Hematopoietic multipotent progenitor cell (in vitro differentiated cells): ENCODE measurements at regions not wholly inside any gene's neighbourhood (a gene's known extent, or its start where the extent isn't known, plus 50 kb on each side); places are given as distances from the start of the nearest gene placed in this dataset.
"Not testable (repeated sequence)": the region's sequence is repeated elsewhere in the genome, so short reads cannot be mapped to it uniquely, and the experiment has no call there.

Experiments used
- DNase-seq, 3 donors: peaks; one replicate each; pipeline ENCODE4 v3.0.0-alpha.2; 2011 to 2015; ENCODE audit warnings: low read depth in 2 of 3, low spot score in 2 of 3

DNA sequence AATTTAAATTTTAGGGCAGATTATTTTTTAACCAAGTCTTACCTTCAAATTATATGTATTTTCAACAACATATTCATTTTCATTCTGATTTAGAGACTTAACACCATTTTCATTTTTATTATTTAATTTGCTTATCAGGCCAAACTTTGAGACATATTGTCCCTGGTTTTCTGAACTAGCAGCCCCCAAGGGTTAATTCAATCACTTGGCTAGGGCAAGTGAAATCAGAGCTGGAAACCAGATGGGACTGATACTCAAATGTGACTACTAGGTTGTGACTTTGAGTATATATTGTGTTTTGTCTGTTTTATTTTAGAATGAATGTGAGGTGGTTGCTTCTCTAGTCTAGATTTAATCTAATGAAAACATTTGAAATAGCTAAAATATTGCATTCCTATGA is 198.9 kb upstream of the PTGFR start:
- no peak for DNase-seq

DNA sequence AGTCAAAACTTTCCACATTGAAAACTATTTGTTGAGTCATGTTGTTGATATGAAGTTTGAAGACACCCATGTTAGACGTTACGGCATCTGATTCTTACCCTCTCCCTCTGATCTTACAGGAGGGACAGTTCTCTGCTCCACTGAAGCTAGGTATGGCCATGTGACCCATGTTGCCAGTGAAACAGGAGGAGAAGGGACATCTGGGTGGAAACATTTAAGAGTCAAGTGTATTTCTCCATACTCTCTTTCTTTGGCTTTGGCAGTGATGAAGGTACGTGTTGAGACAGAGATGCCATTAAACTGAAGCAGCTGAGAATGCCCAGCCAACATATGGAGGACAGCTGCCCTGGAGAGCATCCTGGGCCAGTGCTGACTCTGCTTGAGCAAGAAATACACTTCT is 198.4 kb upstream of the PTGFR start:
- no peak for DNase-seq

DNA sequence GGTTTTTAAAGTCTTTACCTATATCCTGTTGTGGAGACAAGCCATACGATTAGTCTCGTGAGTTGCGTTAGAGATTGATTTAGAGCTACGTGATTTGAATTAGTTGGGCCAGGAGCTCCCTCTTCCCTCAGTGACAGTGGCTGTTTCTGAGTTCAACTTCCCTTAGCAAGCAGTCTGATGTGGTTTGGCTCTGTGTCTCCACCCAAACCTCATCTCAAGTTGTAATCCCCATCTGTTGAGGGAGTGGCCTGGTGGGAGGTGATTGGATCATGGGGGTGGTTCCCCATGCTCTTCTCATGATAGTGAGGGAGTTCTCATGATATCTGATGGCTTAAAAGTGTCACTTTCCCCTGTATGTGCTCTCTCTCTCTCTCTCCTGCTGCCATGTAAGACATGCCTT is 192.9 kb upstream of the PTGFR start:
- no peak for DNase-seq

DNA sequence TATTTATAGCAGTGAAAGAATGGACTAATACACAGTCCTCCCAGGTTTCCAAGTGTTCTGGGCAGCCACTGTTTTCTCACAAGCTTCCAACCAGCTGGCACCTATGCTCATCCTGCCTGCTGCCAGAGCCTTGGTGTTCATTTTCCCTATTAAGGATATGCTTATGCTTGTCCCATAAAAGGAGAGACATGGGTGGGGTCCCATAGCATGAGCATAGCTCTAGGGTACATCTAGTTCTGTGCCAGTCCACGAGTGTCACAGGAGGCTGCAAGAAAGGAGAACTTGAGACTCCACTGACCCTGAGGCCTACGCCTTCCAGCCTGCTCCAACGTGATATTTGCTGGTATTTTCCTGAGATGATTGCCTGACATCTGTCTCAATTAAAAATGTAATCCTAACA is 192.4 kb upstream of the PTGFR start:
- no peak for DNase-seq

DNA sequence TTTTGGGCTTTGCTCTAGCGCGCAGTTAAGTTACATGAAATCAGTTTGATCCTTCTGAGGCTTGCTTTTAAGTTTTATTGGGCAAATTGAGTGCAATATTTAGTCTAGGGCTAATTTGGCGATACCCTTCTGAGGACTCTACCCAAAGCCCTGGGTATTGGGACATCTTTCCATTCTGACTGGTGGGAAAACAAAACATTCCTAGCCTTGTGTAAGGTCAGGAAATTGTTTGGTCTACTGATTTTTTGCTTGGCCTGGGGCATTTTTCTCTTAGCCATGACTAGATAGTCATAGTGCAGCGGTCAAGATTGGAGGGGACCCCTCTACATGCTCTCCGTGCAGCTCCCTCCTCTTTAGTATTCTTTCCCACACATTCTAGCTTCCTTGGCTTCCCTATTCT is 189.6 kb upstream of the PTGFR start:
- DNase-seq = no peak

DNA sequence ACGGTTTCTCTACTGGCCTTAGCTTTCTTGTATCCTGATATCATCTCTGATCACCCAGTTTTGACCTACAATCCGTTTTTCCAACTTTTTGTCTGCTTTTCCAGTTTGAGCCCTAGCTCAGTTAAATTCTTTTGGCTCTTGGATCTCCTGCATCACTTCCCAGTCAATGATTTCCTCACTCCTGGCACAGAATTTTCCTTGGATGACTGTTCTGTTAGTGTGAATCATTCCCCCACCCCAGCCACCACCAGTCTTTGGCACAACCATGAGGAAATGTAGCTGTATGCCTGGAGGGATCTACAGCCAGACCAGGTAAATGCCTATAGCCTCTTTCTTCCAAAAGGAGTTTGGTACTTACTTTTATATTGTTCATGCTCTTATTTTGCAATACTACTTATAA is 187.2 kb upstream of the PTGFR start:
- DNase-seq = no peak

DNA sequence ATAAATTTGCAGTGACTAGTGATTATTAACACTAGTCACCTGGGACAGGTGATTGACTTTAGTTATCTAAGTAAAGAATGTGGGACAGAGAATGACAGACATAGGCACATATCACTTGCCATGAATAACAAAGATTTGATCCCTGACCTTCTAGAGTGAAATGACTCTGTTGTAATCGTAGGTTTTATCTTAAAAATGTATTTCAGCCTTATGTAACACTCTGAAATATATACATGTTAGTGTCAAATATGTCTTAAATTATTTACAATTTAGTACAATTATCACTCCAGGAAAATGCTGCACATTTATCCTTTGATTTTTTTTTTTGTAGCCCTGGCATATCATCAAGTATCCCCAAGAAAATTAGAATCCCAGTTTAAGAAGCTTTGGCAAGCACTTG is 186.4 kb upstream of the PTGFR start:
- no peak for DNase-seq

DNA sequence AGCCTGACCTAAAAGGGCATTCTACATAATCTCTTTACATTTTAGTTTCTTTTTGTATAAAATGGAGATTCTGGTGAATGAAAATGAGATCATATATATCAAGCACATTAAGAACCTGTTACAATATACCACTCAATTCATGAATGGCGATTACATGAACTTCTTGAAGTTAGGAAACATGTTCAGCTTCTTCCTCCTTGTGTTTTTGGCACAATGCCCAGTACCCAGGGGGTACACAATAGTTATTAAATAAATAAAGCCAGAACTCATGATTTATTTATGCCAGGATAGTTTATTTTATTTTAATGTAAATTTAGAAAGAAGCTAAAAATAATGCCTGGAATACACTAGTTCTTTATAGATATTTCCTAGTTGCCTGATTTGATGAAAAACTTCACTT is 186.0 kb upstream of the PTGFR start:
- DNase-seq = no peak

DNA sequence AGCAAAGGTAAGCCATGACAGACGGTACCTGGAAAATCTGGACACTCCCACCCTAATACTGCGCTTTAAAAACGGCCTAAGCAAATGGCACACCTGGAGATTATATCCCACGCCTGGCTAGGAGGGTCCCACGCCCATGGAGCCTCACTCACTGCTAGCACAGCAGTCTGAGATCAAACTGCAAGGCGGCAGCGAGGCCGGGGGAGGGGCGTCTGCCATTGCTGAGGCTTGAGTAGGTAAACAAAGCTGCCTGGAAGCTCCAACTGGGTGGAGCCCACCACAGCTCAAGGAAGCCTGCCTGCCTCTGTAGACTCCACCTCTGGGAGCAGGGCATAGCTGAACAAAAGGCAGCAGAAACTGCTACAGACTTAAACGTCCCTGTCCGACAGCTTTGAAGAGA is 180.5 kb upstream of the PTGFR start:
- DNase-seq = not testable (repeated sequence)

DNA sequence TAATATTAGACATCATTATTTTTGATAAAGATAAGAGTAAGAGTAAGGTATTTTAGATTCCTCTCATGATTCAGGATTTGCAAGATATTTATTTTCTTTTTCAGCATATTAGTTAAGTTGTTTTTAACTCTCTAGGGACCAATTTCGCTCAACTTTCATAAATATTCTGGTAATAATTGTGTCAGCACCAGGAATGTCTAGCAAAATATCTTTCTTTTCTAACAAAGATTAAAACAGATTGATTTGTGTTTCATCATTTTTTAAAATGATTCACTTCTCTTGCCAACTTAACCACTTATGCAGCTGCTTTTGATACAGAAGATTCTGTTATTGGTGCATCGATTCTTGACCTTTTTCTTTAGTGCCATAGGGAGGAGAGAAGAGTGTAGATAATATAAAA is 172.8 kb upstream of the PTGFR start:
- DNase-seq = no peak

DNA sequence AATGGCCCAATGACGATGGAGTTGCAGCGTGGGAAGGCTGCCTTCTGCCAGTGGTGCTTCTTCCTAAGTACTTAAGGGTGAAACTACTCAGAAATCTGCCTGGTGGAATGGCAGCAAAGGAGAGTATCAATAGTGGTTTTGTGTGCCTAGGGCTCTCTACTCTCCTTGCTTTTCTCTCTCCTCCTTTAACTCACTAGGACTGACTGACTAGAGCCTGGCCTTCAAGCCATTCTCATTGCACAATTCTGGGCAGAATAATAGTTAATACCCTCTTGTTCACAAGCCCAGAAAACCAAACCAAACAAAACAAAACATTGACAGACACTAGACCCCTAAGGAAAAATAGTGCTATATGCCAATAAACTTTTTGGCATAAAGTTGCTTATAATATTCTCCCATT is 171.2 kb upstream of the PTGFR start:
- no peak for DNase-seq

DNA sequence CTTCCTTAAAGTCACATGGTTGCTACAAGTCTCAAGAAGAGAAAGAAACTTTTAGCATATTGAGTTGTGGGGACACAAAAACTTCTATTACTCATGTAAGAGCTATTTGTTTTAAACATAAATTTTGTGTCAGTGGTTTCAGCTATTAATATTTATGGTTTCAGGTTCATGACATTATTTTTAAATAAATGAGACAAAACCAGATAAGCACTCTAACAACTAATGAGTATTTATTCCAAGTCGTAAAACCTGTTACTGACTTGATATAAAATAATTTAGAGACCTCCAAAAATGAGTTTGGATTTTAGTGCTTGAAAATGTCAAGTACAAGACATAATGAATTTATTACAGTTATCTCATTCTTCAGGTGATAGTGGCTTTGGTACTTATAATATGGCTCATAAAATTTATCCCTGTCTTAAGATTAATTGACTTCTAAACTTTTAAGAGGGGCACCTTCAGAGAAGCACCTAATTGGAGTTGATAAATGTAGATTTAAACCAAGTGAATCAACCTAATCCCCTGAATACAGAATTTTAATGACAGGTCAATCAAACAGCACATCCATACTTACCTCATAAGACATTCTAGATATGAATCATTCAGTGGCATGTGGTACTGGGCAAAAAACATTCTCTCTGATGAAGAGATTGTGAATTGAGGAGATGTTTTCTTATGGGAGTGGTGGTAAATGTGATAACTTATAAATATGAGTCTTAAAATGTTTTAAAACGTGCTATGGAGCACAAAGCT is 167.7 kb upstream of the PTGFR start:
- no peak for DNase-seq

DNA sequence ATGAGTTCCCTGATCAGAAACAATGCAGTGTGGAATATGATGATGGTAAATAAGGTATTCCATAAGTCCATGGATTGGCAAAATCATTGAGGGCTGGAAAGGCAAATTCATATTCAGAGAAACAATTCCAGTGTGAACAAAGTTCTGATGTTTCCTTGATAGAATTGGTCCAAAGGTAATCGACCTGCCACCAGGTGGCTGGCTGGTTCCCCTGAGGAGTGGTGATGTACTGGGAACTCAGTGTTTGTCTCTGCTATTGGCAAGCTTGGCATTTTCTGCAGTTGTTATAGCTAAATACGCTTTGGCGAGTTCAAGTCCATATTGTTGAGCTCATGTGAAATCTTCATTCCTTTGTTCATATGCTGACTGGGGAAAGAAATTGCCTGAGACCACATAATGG is 165.5 kb upstream of the PTGFR start:
- no peak for DNase-seq

DNA sequence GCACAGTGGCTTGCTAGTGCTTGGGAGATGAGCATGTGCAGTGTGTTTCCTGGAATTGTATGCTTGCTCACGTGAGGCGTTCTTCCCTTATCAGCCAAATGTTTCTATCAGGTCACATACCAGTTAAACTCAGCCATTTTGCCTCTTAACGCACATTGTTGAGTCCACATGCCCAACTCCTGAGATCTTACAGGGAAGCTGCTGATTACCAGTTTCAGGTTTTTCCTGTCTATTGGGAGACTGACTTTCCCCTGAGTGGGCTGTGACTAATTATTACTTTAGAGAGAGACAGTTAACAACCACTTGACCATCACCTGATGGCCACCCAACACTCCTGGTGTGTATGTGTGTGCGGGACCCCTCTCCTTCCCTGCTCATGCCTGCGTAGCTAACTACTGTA is 161.3 kb upstream of the PTGFR start:
- DNase-seq = no peak

DNA sequence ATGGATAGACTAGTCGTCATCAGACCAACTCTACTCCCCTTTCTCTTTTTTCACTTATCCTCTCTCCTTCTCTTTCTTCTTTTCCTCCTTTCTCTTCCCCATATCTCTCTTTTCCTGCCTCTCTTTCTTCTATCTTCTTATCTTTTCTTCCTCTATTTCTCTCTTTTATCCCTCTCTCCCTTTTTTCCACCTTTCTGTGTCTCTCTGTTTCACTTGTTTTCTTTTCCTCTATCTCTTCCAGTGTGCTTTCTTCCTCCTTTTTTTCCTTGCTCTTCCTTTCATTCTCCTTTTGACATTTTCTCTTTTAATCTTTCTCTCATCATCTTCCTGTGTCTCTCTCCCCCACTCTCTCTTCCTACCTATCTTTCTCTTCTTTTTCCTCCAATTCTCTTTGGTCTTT is 159.0 kb upstream of the PTGFR start:
- no peak for DNase-seq

DNA sequence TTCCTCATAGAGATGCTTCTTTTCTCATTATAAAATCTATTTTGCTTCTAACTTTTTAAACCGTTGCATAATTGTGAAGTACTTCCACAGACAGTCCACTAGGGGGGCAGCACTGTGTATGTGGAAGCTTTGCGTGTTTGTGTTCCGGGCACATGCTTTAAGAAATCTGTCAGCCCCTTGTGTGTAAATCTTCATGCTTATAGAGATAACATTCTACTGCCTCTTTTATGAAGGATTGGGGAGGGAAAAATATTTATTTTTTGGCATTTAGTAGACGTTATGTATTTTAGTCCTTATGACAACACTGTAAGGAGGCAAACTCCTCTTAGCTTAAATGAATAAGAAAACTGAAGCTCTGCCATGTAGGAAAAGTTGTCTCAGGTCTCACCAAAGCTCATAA is 157.3 kb upstream of the PTGFR start:
- peak in 2 of 3 donors; percentile 5 to 31 for DNase-seq

DNA sequence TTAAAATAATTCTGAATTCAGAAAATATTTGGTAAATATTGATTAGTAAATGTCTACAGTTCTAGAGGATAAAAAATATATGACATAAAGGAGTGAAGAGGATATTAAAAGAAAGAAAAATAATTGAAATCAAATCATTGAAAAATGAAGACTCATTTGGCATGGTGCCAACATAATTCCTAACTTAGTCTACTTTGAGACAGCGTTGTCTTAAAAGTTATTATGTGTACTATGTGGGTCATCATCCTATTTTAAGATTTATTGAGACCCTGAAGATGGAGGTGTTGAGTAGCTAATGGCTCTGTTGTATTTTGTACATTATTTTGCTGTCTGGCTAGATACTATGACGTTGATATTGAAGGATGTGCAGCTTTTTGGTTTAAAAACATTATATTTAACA is 156.7 kb upstream of the PTGFR start:
- no peak for DNase-seq

DNA sequence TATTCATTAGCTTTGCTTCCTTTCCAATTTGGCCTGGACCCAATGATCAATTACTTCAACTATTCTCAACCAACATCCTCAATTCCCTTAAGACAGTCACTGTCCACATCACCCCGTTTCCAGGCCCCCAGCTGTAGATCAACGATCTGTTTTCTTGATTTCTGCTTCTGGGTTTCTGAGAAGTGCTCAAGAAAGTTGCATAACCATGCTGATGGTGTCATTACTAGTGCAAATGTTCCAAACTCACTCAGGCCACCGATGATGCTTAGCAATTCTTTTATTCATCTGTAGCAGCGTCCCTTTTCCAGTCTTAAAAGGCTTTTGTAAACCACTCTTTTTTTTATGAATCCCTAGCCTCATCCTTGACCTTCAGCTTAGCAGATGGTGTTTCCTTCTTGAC is 155.8 kb upstream of the PTGFR start:
- DNase-seq = no peak

DNA sequence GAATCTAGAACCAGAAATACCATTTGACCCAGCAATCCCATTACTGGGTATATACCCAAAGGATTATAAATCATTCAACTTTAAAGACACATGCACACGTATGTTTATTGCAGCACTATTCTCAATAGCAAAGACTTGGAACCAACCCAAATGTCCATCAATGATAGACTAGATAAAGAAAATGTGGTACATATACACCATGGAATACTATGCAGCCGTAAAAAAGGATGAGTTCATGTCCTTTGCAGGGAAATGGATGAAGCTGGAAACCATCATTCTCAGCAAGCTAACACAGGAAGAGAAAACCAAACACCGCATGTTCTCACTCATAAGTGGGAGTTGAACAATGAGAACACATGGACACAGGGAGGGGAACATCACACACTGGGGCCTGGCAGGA is 154.0 kb upstream of the PTGFR start:
- not testable (repeated sequence) for DNase-seq

DNA sequence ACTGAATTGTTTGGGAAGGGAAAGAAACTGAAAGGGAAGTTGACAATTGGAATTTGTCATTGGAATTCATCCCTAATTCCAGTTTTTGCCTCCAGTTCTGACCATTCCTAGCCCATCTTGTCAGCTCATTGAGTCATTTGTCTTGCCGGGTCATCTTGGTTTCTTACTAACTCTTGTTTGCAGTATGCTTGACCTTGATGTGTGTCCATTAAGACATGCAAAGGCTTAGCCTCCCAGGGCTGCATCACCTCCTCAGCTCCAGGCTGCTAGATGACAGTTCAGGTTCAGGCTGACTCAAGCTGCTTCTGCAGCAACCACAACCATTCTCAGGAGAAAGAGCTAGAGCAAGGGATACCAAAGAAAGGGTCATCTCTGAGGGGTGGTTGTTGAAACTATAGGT is 151.3 kb upstream of the PTGFR start:
- DNase-seq = no peak

DNA sequence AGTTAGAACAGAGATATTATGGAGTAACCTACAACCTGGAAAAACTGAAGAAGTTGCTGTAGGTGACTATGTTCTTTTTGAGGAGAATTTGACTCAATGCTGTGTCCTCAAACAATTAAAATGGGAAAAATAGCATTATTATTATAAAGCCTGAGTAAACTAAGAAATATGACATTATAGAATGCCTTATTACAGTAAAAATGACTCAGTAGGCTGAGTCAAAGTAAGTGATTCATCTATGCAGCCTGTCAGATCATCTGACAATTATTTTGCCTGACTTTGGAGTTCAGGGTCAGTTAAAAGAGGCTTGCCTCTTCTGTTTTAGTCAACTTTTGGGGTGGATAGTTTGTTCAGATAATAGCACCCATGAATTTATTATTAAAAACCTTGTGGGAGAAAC is 150.8 kb upstream of the PTGFR start:
- DNase-seq = no peak

DNA sequence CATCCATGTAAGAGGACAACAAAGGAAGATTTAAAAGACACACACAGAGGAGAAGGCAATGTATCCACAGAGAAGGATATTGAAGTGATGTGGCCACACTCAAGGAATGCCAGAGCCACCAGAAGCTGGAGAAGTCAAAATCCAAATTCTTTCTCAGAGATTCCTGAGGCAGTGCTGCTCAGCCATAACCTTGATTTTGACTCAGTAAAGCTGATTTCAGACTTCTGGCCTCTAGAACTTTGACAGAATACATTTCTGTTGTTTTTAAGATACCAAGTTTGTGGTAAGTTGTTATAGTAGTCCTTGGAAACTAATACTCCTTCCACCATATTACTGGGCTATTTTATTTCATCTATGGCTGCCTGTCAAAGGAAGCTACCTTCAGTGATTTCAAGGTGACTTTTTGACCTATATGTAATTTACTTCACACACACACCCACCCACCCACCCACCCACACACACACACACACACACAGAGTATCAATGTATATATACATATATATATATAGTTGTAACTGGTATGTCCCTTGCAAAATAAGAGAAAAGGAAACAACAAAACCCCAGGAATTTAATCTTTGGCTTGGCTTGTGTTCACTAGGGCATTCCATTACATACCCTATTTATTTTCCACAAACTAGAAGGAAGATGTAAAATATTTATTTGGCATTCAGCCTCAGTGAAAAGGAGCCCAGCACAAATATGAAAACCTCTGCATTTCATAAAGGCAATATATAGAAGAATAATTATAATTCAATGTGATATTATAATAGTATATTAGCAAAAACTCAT is 142.1 kb upstream of the PTGFR start:
- DNase-seq = no peak
